Liver (tissue), 3 donors: ENCODE measurements at regions not wholly inside any gene's neighbourhood (a gene's known extent, or its start where the extent isn't known, plus 50 kb on each side); places are given as distances from the start of the nearest gene placed in this dataset.

ENCODE experiments used
- GABPA ChIP-seq, 2 donors: IDR thresholded peaks in 1 of 2; conservative IDR thresholded peaks in 1 of 2; 2 replicates each; pipeline ENCODE4 v1.6.1; 2016; ENCODE audit warnings: antibody characterized with exemption in 2 of 2, mild to moderate bottlenecking in 1 of 2, moderate library complexity in 1 of 2
- RAD21 ChIP-seq, 2 donors: IDR thresholded peaks; 2 replicates each; pipeline ENCODE4 v1.6.1; 2016; ENCODE audit warnings: antibody characterized with exemption in 2 of 2, mild to moderate bottlenecking in 2 of 2
- TAF1 ChIP-seq: conservative IDR thresholded peaks from 2 replicates; pipeline ENCODE4 v1.6.1; 2016; ENCODE audit warnings: antibody characterized with exemption, mild to moderate bottlenecking
- YY1 ChIP-seq: IDR thresholded peaks from 2 replicates; pipeline ENCODE4 v1.6.1; 2016; ENCODE audit warnings: antibody characterized with exemption, mild to moderate bottlenecking
- TF ChIP-seq, protein P1 (sequence below): fragments of 150-350 bp; IDR thresholded peaks from 2 replicates; pipeline ENCODE4 v1.5.1; 2017; ENCODE audit warnings: improper control_type of control experiment, low read depth, low read length; ENCODE audit not compliant: missing input control
- TF ChIP-seq, protein P2 (sequence below): IDR thresholded peaks from 2 replicates; pipeline ENCODE4 v1.6.1; 2016; ENCODE audit warnings: antibody characterized with exemption
- TF ChIP-seq, protein P3 (sequence below): IDR thresholded peaks from 2 replicates; pipeline ENCODE4 v1.6.1; 2016; ENCODE audit warnings: antibody characterized with exemption
- TF ChIP-seq, protein P4 (sequence below): IDR thresholded peaks from 2 replicates; pipeline ENCODE4 v1.6.1; 2016; ENCODE audit warnings: antibody characterized with exemption, mild to moderate bottlenecking
- donor health status: healthy.
- donor health status: healthy.

DNA sequence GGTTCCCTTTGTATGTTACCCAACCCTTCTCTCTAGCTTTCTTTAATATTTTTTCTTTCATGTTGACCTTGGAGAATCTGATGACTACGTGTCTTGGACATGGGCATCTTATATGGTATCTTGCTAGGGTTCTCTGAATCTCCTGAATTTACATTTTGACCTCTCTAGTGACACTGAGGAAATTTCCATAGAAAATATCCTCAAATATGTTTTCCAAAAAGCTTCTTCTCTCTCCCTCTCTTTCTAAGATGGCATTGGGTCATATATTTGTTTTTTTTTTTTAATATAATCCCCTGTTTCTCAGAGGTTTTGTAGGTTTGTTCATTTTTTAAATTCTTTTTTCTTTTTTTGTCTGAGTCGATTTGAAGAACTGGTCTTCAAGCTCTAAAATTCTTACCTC is 184.0 kb upstream of the TMC3 start:
- TF ChIP-seq, protein P1, sequence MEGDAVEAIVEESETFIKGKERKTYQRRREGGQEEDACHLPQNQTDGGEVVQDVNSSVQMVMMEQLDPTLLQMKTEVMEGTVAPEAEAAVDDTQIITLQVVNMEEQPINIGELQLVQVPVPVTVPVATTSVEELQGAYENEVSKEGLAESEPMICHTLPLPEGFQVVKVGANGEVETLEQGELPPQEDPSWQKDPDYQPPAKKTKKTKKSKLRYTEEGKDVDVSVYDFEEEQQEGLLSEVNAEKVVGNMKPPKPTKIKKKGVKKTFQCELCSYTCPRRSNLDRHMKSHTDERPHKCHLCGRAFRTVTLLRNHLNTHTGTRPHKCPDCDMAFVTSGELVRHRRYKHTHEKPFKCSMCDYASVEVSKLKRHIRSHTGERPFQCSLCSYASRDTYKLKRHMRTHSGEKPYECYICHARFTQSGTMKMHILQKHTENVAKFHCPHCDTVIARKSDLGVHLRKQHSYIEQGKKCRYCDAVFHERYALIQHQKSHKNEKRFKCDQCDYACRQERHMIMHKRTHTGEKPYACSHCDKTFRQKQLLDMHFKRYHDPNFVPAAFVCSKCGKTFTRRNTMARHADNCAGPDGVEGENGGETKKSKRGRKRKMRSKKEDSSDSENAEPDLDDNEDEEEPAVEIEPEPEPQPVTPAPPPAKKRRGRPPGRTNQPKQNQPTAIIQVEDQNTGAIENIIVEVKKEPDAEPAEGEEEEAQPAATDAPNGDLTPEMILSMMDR, result no peak
- no peak for TF ChIP-seq TAF1
- TF ChIP-seq GABPA (IDR thresholded peaks at IDR 0.05 in 1 of 2, conservative IDR thresholded peaks at IDR 0.05 in 1 of 2), result no peak
- TF ChIP-seq, protein P2, sequence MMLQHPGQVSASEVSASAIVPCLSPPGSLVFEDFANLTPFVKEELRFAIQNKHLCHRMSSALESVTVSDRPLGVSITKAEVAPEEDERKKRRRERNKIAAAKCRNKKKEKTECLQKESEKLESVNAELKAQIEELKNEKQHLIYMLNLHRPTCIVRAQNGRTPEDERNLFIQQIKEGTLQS, result no peak
- TF ChIP-seq, protein P3, sequence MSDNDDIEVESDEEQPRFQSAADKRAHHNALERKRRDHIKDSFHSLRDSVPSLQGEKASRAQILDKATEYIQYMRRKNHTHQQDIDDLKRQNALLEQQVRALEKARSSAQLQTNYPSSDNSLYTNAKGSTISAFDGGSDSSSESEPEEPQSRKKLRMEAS, result no peak
- no peak for TF ChIP-seq RAD21 (IDR thresholded peaks at IDR 0.05)
- TF ChIP-seq YY1, result no peak
- TF ChIP-seq, protein P4, sequence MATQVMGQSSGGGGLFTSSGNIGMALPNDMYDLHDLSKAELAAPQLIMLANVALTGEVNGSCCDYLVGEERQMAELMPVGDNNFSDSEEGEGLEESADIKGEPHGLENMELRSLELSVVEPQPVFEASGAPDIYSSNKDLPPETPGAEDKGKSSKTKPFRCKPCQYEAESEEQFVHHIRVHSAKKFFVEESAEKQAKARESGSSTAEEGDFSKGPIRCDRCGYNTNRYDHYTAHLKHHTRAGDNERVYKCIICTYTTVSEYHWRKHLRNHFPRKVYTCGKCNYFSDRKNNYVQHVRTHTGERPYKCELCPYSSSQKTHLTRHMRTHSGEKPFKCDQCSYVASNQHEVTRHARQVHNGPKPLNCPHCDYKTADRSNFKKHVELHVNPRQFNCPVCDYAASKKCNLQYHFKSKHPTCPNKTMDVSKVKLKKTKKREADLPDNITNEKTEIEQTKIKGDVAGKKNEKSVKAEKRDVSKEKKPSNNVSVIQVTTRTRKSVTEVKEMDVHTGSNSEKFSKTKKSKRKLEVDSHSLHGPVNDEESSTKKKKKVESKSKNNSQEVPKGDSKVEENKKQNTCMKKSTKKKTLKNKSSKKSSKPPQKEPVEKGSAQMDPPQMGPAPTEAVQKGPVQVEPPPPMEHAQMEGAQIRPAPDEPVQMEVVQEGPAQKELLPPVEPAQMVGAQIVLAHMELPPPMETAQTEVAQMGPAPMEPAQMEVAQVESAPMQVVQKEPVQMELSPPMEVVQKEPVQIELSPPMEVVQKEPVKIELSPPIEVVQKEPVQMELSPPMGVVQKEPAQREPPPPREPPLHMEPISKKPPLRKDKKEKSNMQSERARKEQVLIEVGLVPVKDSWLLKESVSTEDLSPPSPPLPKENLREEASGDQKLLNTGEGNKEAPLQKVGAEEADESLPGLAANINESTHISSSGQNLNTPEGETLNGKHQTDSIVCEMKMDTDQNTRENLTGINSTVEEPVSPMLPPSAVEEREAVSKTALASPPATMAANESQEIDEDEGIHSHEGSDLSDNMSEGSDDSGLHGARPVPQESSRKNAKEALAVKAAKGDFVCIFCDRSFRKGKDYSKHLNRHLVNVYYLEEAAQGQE, result no peak
